Forelimb muscle (tissue), 1 donor: ENCODE measurements at regions not wholly inside any gene's neighbourhood (a gene's known extent, or its start where the extent isn't known, plus 50 kb on each side); places are given as distances from the start of the nearest gene placed in this dataset.

Experiments
- DNase-seq: peaks from one replicate; pipeline ENCODE4 v3.0.0-alpha.2; 2013; ENCODE audit warnings: low read depth

GRCh38 chr10:131487822-131488221 lies 176.3 kb upstream of the TCERG1L start:
- DNase-seq, result no peak

GRCh38 chr10:131490991-131491594 lies 179.6 kb upstream of the TCERG1L start:
- DNase-seq, result no peak

GRCh38 chr10:131492211-131492857 lies 180.8 kb upstream of the TCERG1L start:
- no peak for DNase-seq

- DNase-seq, result no peak
Observed at GRCh38 chr10:131493432-131493831, 181.9 kb upstream of the TCERG1L start.

- DNase-seq, result no peak
Observed at GRCh38 chr10:131494451-131494850, 182.9 kb upstream of the TCERG1L start.

GRCh38 chr10:131495224-131495623 lies 183.7 kb upstream of the TCERG1L start:
- no peak for DNase-seq

GRCh38 chr10:131495892-131496291 lies 184.4 kb upstream of the TCERG1L start:
- DNase-seq, result no peak

GRCh38 chr10:131496351-131497052 lies 185.0 kb upstream of the TCERG1L start:
- no peak for DNase-seq

GRCh38 chr10:131499566-131499965 lies 188.0 kb upstream of the TCERG1L start:
- no peak for DNase-seq

GRCh38 chr10:131500181-131500580 lies 188.7 kb upstream of the TCERG1L start:
- DNase-seq, result no peak

GRCh38 chr10:131500892-131501291 lies 189.4 kb upstream of the TCERG1L start:
- no peak for DNase-seq

GRCh38 chr10:131503992-131504391 lies 192.5 kb upstream of the TCERG1L start:
- DNase-seq, result no peak

- DNase-seq, result no peak
Observed at GRCh38 chr10:131511391-131511790, 199.9 kb upstream of the TCERG1L start.

GRCh38 chr10:131512852-131513251 lies 201.3 kb upstream of the TCERG1L start:
- no peak for DNase-seq

- no peak for DNase-seq
Observed at GRCh38 chr10:131513445-131513844, 201.9 kb upstream of the TCERG1L start.

- no peak for DNase-seq
Observed at GRCh38 chr10:131513901-131514300, 202.4 kb upstream of the TCERG1L start.

GRCh38 chr10:131514454-131514853 lies 202.9 kb upstream of the TCERG1L start:
- DNase-seq, result no peak

GRCh38 chr10:131516285-131516684 lies 204.8 kb upstream of the TCERG1L start:
- DNase-seq, result no peak

GRCh38 chr10:131517781-131518180 lies 206.3 kb upstream of the TCERG1L start:
- no peak for DNase-seq

- no peak for DNase-seq
Observed at GRCh38 chr10:131519723-131520605, 208.4 kb upstream of the TCERG1L start.

- no peak for DNase-seq
Observed at GRCh38 chr10:131531265-131532190, 220.0 kb upstream of the TCERG1L start.
